ENCODE measurements at regions not wholly inside any gene's neighbourhood (a gene's known extent, or its start where the extent isn't known, plus 50 kb on each side); places are given as distances from the start of the nearest gene placed in this dataset.

DNA sequence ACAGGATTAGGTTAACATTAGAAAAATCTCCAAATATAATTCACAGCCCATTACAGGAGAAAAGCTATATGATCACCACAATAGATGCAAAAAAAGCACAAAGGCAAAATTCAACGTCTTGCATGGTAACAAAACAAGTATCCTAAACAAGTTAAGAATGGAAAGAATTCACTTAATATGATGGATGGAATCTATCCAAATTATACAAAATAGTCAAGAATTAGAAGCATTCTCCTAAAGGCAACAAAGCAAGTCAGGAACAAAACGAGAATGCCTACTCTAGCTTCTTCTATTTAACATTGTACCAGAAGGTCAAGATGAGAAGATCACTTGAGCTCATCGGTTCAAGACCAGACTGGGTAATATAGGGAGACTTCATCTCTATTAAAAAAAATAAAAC lies 442.8 kb downstream of the SETD4 start:
- TF ChIP-seq, protein P1, sequence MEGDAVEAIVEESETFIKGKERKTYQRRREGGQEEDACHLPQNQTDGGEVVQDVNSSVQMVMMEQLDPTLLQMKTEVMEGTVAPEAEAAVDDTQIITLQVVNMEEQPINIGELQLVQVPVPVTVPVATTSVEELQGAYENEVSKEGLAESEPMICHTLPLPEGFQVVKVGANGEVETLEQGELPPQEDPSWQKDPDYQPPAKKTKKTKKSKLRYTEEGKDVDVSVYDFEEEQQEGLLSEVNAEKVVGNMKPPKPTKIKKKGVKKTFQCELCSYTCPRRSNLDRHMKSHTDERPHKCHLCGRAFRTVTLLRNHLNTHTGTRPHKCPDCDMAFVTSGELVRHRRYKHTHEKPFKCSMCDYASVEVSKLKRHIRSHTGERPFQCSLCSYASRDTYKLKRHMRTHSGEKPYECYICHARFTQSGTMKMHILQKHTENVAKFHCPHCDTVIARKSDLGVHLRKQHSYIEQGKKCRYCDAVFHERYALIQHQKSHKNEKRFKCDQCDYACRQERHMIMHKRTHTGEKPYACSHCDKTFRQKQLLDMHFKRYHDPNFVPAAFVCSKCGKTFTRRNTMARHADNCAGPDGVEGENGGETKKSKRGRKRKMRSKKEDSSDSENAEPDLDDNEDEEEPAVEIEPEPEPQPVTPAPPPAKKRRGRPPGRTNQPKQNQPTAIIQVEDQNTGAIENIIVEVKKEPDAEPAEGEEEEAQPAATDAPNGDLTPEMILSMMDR (IDR thresholded peaks at IDR 0.05) = no peak
- TF ChIP-seq POLR2A (IDR thresholded peaks at IDR 0.05; ENCODE audit: low read length) (no peak), EP300 (IDR thresholded peaks at IDR 0.05) (no peak), ZSCAN20 (CRISPR knock-in tag; IDR thresholded peaks at IDR 0.05) (no peak), CEBPB (IDR thresholded peaks at IDR 0.05) (no peak), POLR2AphosphoS2 (conservative IDR thresholded peaks at IDR 0.05; ENCODE audit: low read length) (no peak), HDAC2 (IDR thresholded peaks at IDR 0.05) (no peak), NR3C1 (IDR thresholded peaks at IDR 0.05) (no peak), NFE2L2 (conservative IDR thresholded peaks at IDR 0.05; ENCODE audit: low read length) (no peak), ZC3H11A (IDR thresholded peaks at IDR 0.05) (no peak), ZNF302 (CRISPR knock-in tag; IDR thresholded peaks at IDR 0.05) (no peak)
- TF ChIP-seq, protein P2, sequence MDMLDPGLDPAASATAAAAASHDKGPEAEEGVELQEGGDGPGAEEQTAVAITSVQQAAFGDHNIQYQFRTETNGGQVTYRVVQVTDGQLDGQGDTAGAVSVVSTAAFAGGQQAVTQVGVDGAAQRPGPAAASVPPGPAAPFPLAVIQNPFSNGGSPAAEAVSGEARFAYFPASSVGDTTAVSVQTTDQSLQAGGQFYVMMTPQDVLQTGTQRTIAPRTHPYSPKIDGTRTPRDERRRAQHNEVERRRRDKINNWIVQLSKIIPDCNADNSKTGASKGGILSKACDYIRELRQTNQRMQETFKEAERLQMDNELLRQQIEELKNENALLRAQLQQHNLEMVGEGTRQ (IDR thresholded peaks at IDR 0.05) = no peak
- TF ChIP-seq, protein P3, sequence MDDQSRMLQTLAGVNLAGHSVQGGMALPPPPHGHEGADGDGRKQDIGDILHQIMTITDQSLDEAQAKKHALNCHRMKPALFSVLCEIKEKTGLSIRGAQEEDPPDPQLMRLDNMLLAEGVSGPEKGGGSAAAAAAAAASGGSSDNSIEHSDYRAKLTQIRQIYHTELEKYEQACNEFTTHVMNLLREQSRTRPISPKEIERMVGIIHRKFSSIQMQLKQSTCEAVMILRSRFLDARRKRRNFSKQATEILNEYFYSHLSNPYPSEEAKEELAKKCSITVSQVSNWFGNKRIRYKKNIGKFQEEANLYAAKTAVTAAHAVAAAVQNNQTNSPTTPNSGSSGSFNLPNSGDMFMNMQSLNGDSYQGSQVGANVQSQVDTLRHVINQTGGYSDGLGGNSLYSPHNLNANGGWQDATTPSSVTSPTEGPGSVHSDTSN (IDR thresholded peaks at IDR 0.05) = no peak
- TF ChIP-seq, protein P4, sequence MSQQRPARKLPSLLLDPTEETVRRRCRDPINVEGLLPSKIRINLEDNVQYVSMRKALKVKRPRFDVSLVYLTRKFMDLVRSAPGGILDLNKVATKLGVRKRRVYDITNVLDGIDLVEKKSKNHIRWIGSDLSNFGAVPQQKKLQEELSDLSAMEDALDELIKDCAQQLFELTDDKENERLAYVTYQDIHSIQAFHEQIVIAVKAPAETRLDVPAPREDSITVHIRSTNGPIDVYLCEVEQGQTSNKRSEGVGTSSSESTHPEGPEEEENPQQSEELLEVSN (IDR thresholded peaks at IDR 0.05; ENCODE audit: borderline replicate concordance, low read depth) = no peak

All from A549 (cell line).